Thymus (tissue), 11 donors: ENCODE measurements at regions not wholly inside any gene's neighbourhood (a gene's known extent, or its start where the extent isn't known, plus 50 kb on each side); places are given as distances from the start of the nearest gene placed in this dataset.

Experiments used
- DNase-seq, 9 donors: peaks; one replicate each; pipeline ENCODE4 v3.0.0-alpha.2; 2013; ENCODE audit warnings: low spot score in 9 of 9, low read depth in 6 of 9, missing footprints in 1 of 9
- H3K27ac ChIP-seq, 2 donors: one replicate each; pipeline ENCODE4 v1.5.1; 2013; ENCODE audit warnings: control low read depth in 1 of 2, low read depth in 1 of 2, low read length in 1 of 2, mild to moderate bottlenecking in 1 of 2, moderate library complexity in 1 of 2
- H3K27me3 ChIP-seq, 2 donors: one replicate each; pipeline ENCODE4 v1.5.1; 2013; ENCODE audit warnings: low read length in 1 of 2; ENCODE audit not compliant: control insufficient read depth in 2 of 2, insufficient read depth in 1 of 2
- H3K36me3 ChIP-seq, 2 donors: one replicate each; pipeline ENCODE4 v1.5.1; 2013; ENCODE audit warnings: low read length in 1 of 2, mild to moderate bottlenecking in 1 of 2, moderate library complexity in 1 of 2; ENCODE audit not compliant: control insufficient read depth in 2 of 2, insufficient read depth in 2 of 2
- H3K4me1 ChIP-seq, 2 donors: one replicate each; pipeline ENCODE4 v1.5.1; 2013; ENCODE audit warnings: low read length in 2 of 2; ENCODE audit not compliant: control insufficient read depth in 2 of 2, insufficient read depth in 2 of 2
- H3K4me3 ChIP-seq, 2 donors: one replicate each; pipeline ENCODE4 v1.5.1; 2013; ENCODE audit warnings: low read length in 2 of 2, control low read depth in 1 of 2, mild to moderate bottlenecking in 1 of 2
- H3K9me3 ChIP-seq, 2 donors: one replicate each; pipeline ENCODE4 v1.5.1; 2013; ENCODE audit warnings: low read length in 1 of 2, mild to moderate bottlenecking in 1 of 2; ENCODE audit not compliant: control insufficient read depth in 2 of 2, insufficient read depth in 1 of 2
- WGBS: extraction: QIAGEN DNeasy Blood & Tissue Kit; methylation state at CpG from one replicate; pipeline ENCODE4 v1.1.7; 2013; 5-methylcytosine and 5-hydroxymethylcytosine counted together
- donor health status: healthy.

DNA sequence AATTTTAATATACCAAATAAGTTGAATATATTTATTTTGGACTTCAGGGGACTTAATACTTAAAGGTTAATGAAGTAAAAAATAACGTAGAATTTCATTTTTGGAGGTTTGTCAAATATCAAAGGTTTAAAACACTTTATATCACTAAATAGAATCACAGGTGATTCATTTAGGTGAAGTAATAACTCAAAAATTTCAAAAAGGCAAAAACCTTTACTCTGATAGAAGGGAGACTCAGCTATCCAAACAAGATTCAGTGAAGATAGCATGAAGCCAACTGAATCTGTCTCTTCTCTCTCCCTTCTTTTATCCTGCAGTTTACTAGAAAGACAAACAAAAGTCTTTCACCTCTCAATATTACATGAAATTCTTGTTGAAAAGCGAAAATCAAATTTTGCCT is 110.2 kb upstream of the CYSLTR1 start:
- H3K27me3 ChIP-seq = no peaks in the 10 kb centered on the region
- no peak for DNase-seq
- 97% methylated on average over 2 of the region's 2 CpGs for WGBS

DNA sequence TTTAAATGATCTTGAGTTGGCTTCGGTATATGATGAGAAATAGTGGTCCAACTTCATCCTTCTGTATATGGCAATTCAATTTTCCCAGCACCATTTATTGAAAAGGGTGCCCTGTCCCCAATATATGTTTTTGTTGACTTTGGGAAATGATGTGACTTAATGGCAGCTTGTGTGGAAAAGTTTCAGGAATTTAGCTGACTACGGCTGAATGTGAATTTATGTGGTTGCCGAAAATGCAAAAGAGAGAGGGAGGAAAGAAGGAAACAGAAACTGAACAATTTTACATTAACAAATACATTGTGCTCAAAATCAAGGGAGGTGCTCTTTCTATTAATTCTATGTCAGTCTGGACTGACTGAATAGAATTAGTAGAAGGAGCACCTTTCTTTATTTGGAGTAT is 101.8 kb upstream of the CYSLTR1 start:
- no peaks in the 10 kb centered on the region for H3K9me3 ChIP-seq
- H3K36me3 ChIP-seq = no peaks in the 10 kb centered on the region
- no peaks in the 10 kb centered on the region for H3K27me3 ChIP-seq
- H3K27ac ChIP-seq = no peak overlapping the region
- no peak overlapping the region for H3K4me3 ChIP-seq
- DNase-seq = no peak
- WGBS = 100% methylated on average over 3 of the region's 3 CpGs
- no peaks in the 10 kb centered on the region for H3K4me1 ChIP-seq

More for the DNA sequence above, 110.2 kb upstream of the CYSLTR1 start:
- Histone ChIP-seq H3K9me3 (no peaks in the 10 kb centered on the region), H3K36me3 (no peaks in the 10 kb centered on the region), H3K27ac (no peak overlapping the region), H3K4me1 (no peaks in the 10 kb centered on the region), H3K4me3 (no peak overlapping the region)

DNA sequence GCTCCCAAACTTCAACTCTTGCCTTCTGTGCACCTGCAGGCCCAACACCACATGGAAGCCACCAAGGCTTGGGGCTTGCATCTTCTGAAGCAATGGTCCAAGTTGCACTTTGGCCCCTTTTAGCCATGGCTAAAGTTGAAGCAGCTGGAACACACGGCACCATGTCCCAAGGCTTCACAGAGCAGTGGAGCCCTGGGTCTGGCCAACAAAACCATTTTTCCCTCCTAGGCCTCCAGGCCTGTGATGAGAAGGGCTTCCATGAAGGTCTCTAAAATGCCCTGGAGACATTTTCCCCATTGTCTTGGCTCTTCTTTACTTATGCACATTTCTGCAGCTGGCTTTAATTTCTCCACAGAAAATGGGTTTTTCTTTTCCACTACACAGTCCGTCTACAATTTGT is 61.3 kb upstream of the CYSLTR1 start:
- no peaks in the 10 kb centered on the region for H3K4me1 ChIP-seq

DNA sequence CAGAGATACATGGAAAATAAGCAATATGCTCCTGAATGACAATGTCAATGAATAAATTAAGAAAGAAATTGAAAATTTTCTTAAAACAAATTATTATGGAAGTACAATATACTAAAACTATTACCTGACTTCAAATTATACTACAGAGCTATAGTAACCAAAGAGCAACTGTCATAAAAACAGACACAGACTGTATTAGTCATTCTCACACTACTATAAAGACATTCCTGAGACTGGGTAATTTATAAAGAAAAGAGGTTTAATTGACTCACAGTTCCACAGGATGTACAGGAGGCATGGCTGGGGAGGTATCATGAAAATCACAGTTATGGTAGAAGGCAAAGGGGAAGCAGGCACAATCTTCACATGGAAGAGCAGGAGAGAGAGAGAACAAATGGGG is 60.0 kb upstream of the CYSLTR1 start:
- H3K9me3 ChIP-seq = peaks cover 0 to 9% of the 10 kb centered on the region in 2 donors
- DNase-seq = no peak
- no peak overlapping the region for H3K27ac ChIP-seq
- H3K36me3 ChIP-seq = no peaks in the 10 kb centered on the region
- no peak overlapping the region for H3K4me3 ChIP-seq
- H3K27me3 ChIP-seq = no peaks in the 10 kb centered on the region
- no peaks in the 10 kb centered on the region for H3K4me1 ChIP-seq

More for the DNA sequence above, 61.3 kb upstream of the CYSLTR1 start:
- H3K27ac ChIP-seq = no peak overlapping the region
- no peaks in the 10 kb centered on the region for H3K36me3 ChIP-seq
- H3K4me3 ChIP-seq = no peak overlapping the region
- H3K27me3 ChIP-seq = no peaks in the 10 kb centered on the region
- peaks cover 0 to 9% of the 10 kb centered on the region in 2 donors for H3K9me3 ChIP-seq
- no peak for DNase-seq
- 95% methylated on average over 2 of the region's 2 CpGs for WGBS

DNA sequence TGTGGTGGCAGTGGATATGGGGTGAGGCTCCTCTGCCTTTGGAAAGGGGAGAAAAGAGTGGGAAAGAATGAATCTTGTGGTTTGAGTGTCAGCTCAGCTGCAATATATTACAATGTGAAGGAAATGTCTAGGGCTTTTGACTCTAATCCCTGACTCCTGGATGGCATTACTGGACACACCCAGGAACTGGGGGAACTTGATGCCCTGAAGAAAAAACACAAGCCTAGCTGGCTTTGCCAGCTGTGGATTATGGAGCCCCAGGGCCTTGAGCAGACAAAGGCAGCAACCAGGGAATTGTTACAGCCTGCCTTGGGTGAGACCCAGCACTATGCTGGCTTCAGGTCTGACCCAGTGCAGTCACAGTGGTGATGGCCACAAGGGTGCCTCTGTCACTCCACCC is 57.1 kb upstream of the CYSLTR1 start:
- no peaks in the 10 kb centered on the region for H3K36me3 ChIP-seq
- no peak overlapping the region for H3K4me3 ChIP-seq
- DNase-seq = no peak
- H3K27me3 ChIP-seq = no peaks in the 10 kb centered on the region
- peaks cover 0 to 9% of the 10 kb centered on the region in 2 donors for H3K9me3 ChIP-seq
- no peak overlapping the region for H3K27ac ChIP-seq
- H3K4me1 ChIP-seq = no peaks in the 10 kb centered on the region

DNA sequence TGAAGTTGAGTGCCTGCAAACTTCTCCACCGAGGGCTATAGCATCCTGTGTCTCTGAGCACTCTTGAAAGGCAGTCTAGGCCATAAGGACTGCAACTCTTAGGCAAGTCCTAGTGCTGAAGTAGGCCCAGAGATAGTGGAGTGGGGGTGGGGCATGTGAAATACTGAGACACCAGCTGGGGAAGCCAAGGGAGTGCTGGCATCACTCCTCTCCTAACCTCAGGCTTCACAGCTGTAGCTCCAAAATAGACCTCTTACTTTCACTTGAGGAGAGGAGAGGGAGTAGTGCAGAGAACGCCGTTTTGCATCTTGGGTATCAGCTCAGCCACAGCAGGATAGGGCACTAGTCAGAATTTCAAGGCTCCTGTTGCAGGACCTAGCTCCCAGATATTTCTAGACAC is 56.2 kb upstream of the CYSLTR1 start:
- Histone ChIP-seq H3K27ac (no peak overlapping the region), H3K4me3 (no peak overlapping the region), H3K4me1 (no peaks in the 10 kb centered on the region), H3K27me3 (no peaks in the 10 kb centered on the region), H3K36me3 (no peaks in the 10 kb centered on the region), H3K9me3 (peaks cover 0 to 6% of the 10 kb centered on the region in 2 donors)
- DNase-seq = peak in 3 of 9 donors; percentile 1 to 13 (median 2)
- WGBS = 79% methylated on average over 3 of the region's 3 CpGs

DNA sequence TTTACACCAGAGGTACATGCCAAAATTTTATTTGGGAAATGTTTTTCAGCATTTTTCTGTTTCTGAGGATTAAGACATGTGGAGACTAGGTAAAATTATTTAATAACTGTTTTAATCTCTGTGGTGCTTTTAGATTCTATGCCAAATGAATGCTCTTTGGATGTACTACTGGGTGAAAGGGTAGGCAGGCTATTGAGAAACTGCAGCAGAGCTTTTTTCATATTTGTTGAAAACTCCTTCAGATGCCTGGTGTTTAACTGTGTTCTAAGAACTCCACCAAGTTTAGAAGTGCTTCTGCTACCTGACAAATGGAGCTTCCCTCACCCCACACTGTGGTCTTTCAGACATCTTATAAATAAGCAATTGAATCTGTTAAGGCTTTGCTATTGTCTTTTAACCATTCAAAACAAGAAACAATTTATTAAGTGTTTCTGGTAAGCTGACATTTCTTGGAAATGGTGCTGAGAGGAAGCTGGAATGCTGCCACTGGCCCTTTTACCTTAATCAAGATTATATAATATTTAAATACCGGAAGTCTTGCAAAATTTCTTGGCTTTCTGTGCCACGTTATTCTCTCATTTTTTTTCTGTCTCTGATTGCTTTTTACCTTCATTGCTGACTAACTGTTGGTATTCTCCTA is 51.2 kb upstream of the CYSLTR1 start:
- H3K4me3 ChIP-seq = no peak overlapping the region
- H3K9me3 ChIP-seq = no peaks in the 10 kb centered on the region
- no peaks in the 10 kb centered on the region for H3K4me1 ChIP-seq
- no peaks in the 10 kb centered on the region for H3K27me3 ChIP-seq
- no peak overlapping the region for H3K27ac ChIP-seq
- 55% methylated on average over 2 of the region's 2 CpGs for WGBS
- no peaks in the 10 kb centered on the region for H3K36me3 ChIP-seq
- DNase-seq = no peak
